Astrocyte (in vitro differentiated cells and primary cell): ENCODE measurements at regions not wholly inside any gene's neighbourhood (a gene's known extent, or its start where the extent isn't known, plus 50 kb on each side); places are given as distances from the start of the nearest gene placed in this dataset.

Experiments
- DNase-seq: peaks from one replicate; pipeline ENCODE4 v3.0.0-alpha.2; 2010; ENCODE audit warnings: low read depth
- FAIRE-seq: peaks from 2 replicates; lab custom pipeline; 2011; peaks lifted over from hg19 to GRCh38; lab: Jason Lieb, UNC
- H2AFZ ChIP-seq: 2 replicates; pipeline ENCODE4 v1.6.0; 2012; ENCODE audit warnings: low read depth, low read length, inconsistent platforms
- H3K27ac ChIP-seq: 2 replicates; pipeline ENCODE4 v1.5.1; 2011; ENCODE audit warnings: low read depth, low read length, inconsistent platforms
- H3K27me3 ChIP-seq: 2 replicates; pipeline ENCODE4 v1.6.0; 2011; ENCODE audit warnings: low read length, inconsistent platforms; ENCODE audit not compliant: insufficient read depth
- H3K36me3 ChIP-seq: 2 replicates; pipeline ENCODE4 v1.5.1; 2011; ENCODE audit warnings: low read length, inconsistent platforms; ENCODE audit not compliant: insufficient read depth
- H3K4me1 ChIP-seq: 2 replicates; pipeline ENCODE4 v1.5.1; 2011; ENCODE audit warnings: low read length, inconsistent platforms; ENCODE audit not compliant: insufficient read depth
- H3K4me2 ChIP-seq: 2 replicates; pipeline ENCODE4 v1.6.0; 2012; ENCODE audit warnings: low read length, inconsistent platforms
- H3K4me3 ChIP-seq: 2 replicates; pipeline ENCODE4 v1.5.1; 2011; ENCODE audit warnings: low read depth, mild to moderate bottlenecking, low read length, inconsistent platforms; ENCODE audit not compliant: insufficient read depth
- H3K79me2 ChIP-seq: 2 replicates; pipeline ENCODE4 v1.6.0; 2012; ENCODE audit warnings: mild to moderate bottlenecking, low read length, inconsistent platforms; ENCODE audit not compliant: insufficient read depth
- H3K9ac ChIP-seq: 2 replicates; pipeline ENCODE4 v1.6.0; 2012; ENCODE audit warnings: mild to moderate bottlenecking, low read length, inconsistent platforms
- H3K9me3 ChIP-seq: 2 replicates; pipeline ENCODE4 v1.5.1; 2012; ENCODE audit warnings: low read depth, mild to moderate bottlenecking, low read length, inconsistent platforms; ENCODE audit not compliant: insufficient read depth
- H4K20me1 ChIP-seq: 2 replicates; pipeline ENCODE4 v1.6.0; 2012; ENCODE audit warnings: low read length, inconsistent platforms; ENCODE audit not compliant: insufficient read depth
- H3K27ac Mint-ChIP-seq: one replicate; pipeline ENCODE4 v1.8.0; 2021; ENCODE audit warnings: mild to moderate bottlenecking, mixed read lengths; ENCODE audit not compliant: unreplicated experiment
- H3K27me3 Mint-ChIP-seq: one replicate; pipeline ENCODE4 v1.8.0; 2021; ENCODE audit warnings: low read depth, mixed read lengths; ENCODE audit not compliant: unreplicated experiment
- H3K36me3 Mint-ChIP-seq: one replicate; pipeline ENCODE4 v1.8.0; 2021; ENCODE audit warnings: low read depth, mixed read lengths; ENCODE audit not compliant: unreplicated experiment
- H3K4me1 Mint-ChIP-seq: one replicate; pipeline ENCODE4 v1.8.0; 2021; ENCODE audit warnings: low read depth, mixed read lengths; ENCODE audit not compliant: unreplicated experiment
- H3K4me3 Mint-ChIP-seq: one replicate; pipeline ENCODE4 v1.8.0; 2021; ENCODE audit warnings: mild to moderate bottlenecking, moderate library complexity, mixed read lengths; ENCODE audit not compliant: unreplicated experiment
- H3K9me3 Mint-ChIP-seq: one replicate; pipeline ENCODE4 v1.8.0; 2021; ENCODE audit warnings: mild to moderate bottlenecking, mixed read lengths; ENCODE audit not compliant: unreplicated experiment
- CTCF ChIP-seq: IDR thresholded peaks from 2 replicates; pipeline ENCODE4 v1.5.1; 2011; ENCODE audit warnings: low read depth, mild to moderate bottlenecking, inconsistent platforms, low read length, moderate library complexity; ENCODE audit not compliant: insufficient read depth
- EZH2 ChIP-seq: IDR thresholded peaks from 2 replicates; pipeline ENCODE4 v1.6.1; 2012; ENCODE audit warnings: mild to moderate bottlenecking, low read length, inconsistent platforms; ENCODE audit not compliant: insufficient read depth

GRCh38 chr5:107772418-107773310 lies 101.9 kb upstream of the EFNA5 start:
- FAIRE-seq (no peak), DNase-seq (no peak)
- H3K36me3 ChIP-seq: no peaks in the 10 kb centered on the region
- no peak overlapping the region for H3K27ac ChIP-seq
- H2AFZ ChIP-seq: no peak overlapping the region
- H3K79me2 ChIP-seq: no peaks in the 10 kb centered on the region
- H3K27ac Mint-ChIP-seq: no peak overlapping the region
- no peaks in the 10 kb centered on the region for H3K27me3 Mint-ChIP-seq
- no peaks in the 10 kb centered on the region for H3K4me1 Mint-ChIP-seq
- no peak overlapping the region for H3K4me2 ChIP-seq
- H3K4me1 ChIP-seq: no peaks in the 10 kb centered on the region
- no peaks in the 10 kb centered on the region for H3K27me3 ChIP-seq
- no peaks in the 10 kb centered on the region for H3K36me3 Mint-ChIP-seq
- H3K4me3 Mint-ChIP-seq: no peak overlapping the region
- H4K20me1 ChIP-seq: no peaks in the 10 kb centered on the region
- no peaks in the 10 kb centered on the region for H3K9me3 Mint-ChIP-seq
- no peak for TF ChIP-seq CTCF
- TF ChIP-seq EZH2: no peak
- no peak overlapping the region for H3K4me3 ChIP-seq
- H3K9me3 ChIP-seq: no peaks in the 10 kb centered on the region
- no peak overlapping the region for H3K9ac ChIP-seq

- Mint-ChIP-seq H3K4me1 (no peaks in the 10 kb centered on the region), H3K27ac (no peak overlapping the region), H3K36me3 (no peaks in the 10 kb centered on the region), H3K27me3 (no peaks in the 10 kb centered on the region), H3K9me3 (no peaks in the 10 kb centered on the region), H3K4me3 (no peak overlapping the region)
- no peak overlapping the region for H3K4me2 ChIP-seq
- no peak overlapping the region for H3K27ac ChIP-seq
- no peaks in the 10 kb centered on the region for H3K27me3 ChIP-seq
- no peak overlapping the region for H3K9ac ChIP-seq
- no peaks in the 10 kb centered on the region for H3K4me1 ChIP-seq
- FAIRE-seq: no peak
- no peaks in the 10 kb centered on the region for H3K79me2 ChIP-seq
- no peak for DNase-seq
- TF ChIP-seq EZH2 (no peak), CTCF (no peak)
- H4K20me1 ChIP-seq: no peaks in the 10 kb centered on the region
- no peaks in the 10 kb centered on the region for H3K9me3 ChIP-seq
- H3K36me3 ChIP-seq: no peaks in the 10 kb centered on the region
- H2AFZ ChIP-seq: no peak overlapping the region
- H3K4me3 ChIP-seq: no peak overlapping the region
These were observed 101.2 kb upstream of the EFNA5 start for GRCh38 chr5:107771926-107772325.

- Mint-ChIP-seq H3K4me3 (no peak overlapping the region), H3K4me1 (no peaks in the 10 kb centered on the region), H3K27me3 (no peaks in the 10 kb centered on the region), H3K36me3 (no peaks in the 10 kb centered on the region), H3K9me3 (no peaks in the 10 kb centered on the region), H3K27ac (no peak overlapping the region)
- H3K4me2 ChIP-seq: no peak overlapping the region
- no peak overlapping the region for H3K9ac ChIP-seq
- no peak overlapping the region for H2AFZ ChIP-seq
- TF ChIP-seq EZH2 (no peak), CTCF (no peak)
- no peaks in the 10 kb centered on the region for H3K4me1 ChIP-seq
- no peak overlapping the region for H3K27ac ChIP-seq
- no peaks in the 10 kb centered on the region for H3K36me3 ChIP-seq
- no peaks in the 10 kb centered on the region for H3K9me3 ChIP-seq
- no peaks in the 10 kb centered on the region for H3K27me3 ChIP-seq
- H3K4me3 ChIP-seq: no peak overlapping the region
- no peaks in the 10 kb centered on the region for H4K20me1 ChIP-seq
- FAIRE-seq: no peak
- no peaks in the 10 kb centered on the region for H3K79me2 ChIP-seq
- no peak for DNase-seq
These were observed 99.3 kb upstream of the EFNA5 start for GRCh38 chr5:107770051-107770450.
